ENCODE measurements at regions not wholly inside any gene's neighbourhood (a gene's known extent, or its start where the extent isn't known, plus 50 kb on each side); places are given as distances from the start of the nearest gene placed in this dataset.

DNA sequence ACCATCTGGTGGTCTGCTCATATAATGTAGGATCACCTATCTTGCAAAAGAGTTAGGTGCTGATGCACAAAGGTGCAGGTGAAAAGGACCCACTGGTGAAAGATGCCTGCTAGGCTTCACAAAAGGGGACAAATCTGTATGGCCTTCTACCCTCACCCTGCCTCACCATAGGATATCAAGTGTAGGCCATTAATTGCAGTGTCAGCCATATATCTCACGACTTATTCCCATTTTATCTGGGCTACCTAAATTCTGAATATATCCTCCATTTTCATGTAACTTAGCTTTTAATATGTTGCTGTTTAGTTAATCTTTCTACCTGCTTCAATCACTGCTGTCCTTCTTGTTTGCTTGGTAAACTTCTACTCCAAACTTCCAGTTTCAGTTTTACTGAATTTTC lies 84.2 kb upstream of the DPH5 start:
- TF ChIP-seq POLR2A (IDR thresholded peaks at IDR 0.05) = no peak
- no peak for TF ChIP-seq POLR2AphosphoS5 (IDR thresholded peaks at IDR 0.05)
